HG03469 (cell line): ENCODE measurements at regions not wholly inside any gene's neighbourhood (a gene's known extent, or its start where the extent isn't known, plus 50 kb on each side); places are given as distances from the start of the nearest gene placed in this dataset.
"Not testable (repeated sequence)": the region's sequence is repeated elsewhere in the genome, so short reads cannot be mapped to it uniquely, and the experiment has no call there.

ENCODE experiments used
- ATAC-seq: cut with Tn5 transposase; IDR thresholded peaks from one replicate; pipeline ENCODE4 v1.9.1; 2021; ENCODE audit warnings: mild to moderate bottlenecking, moderate library complexity, moderate number of reproducible peaks; ENCODE audit not compliant: unreplicated experiment

GRCh38 chr7:125848157-125848556 is 918.5 kb upstream of the POT1 start:
- no peak for ATAC-seq

DNA sequence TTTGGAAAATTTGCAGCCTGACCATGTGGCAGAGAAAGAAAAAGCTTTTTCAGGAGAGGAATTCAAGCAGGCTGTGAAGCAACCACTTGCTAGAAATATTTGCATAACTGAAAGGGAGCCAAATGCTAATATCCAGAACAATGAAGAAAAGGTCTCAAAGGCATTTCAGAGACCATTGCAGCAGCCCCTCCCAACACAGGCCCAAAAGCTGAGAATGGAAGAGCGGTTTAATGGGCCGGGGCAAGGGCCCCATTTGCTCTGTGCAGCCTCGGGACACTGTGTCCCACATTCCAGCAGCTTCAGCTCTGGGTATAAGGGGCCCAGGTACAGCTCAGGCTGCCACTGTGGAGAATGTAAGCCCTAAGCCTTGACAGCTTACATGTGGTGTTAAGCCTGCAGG is 918.1 kb upstream of the POT1 start:
- ATAC-seq, result no peak

DNA sequence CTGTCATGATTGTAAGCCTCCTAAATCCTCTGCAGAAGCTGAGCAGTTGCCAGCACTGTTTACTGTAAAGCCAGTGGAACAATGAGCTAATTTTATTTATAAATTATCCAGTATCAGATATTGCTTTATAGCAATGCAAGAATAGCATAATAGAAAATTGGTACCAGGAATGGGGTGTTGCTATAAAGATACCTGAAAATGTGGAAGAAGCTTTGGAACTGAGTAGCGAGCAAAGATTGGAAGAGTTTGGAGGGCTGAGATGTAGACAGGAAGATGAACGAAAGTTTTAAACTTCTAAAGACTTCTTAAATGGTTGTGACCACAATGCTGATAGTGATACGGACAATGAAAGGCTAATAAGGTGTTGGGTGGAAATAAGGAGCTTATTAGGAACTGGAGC is 917.4 kb upstream of the POT1 start:
- no peak for ATAC-seq

GRCh38 chr7:125845686-125846085 is 916.1 kb upstream of the POT1 start:
- no peak for ATAC-seq

DNA sequence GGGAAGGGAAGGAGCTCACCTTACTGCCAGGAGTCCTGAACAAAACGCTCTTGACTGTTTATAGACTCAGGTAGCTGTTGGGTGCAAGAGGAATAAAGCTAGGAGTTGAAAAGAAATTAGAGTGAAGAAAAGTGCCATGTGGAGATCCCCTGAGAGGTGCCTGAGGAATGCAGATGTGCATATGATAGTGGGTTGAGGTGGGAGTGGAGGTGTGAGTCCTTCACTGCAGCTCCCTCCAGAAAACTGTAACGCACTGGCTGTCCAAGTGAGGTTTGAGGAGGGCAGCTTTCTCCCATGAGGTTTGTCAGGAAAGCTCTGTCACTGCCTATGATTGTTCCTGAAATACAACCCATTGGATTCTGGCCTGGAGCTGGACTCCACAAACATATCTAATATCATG is 904.8 kb upstream of the POT1 start:
- ATAC-seq, result no peak

DNA sequence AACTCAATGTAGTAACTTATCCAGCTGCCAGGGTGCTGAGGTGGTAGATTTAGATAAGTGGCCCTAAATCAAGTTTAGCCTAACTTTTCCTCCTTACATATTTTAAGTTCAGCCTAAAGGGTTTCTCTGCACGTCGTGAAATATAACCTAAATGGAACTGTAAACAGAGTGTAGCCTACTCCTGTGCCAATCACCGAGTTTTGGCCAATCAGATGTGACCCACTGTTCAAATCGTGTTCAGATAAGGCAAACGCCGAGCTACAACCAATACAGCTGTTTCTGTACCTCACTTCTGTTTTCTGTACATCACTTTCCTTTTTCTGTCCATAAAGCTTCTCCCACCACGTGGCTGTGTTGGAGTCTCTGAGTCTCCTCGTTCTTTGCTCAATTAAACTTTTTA is 904.2 kb upstream of the POT1 start:
- ATAC-seq, result no peak

DNA sequence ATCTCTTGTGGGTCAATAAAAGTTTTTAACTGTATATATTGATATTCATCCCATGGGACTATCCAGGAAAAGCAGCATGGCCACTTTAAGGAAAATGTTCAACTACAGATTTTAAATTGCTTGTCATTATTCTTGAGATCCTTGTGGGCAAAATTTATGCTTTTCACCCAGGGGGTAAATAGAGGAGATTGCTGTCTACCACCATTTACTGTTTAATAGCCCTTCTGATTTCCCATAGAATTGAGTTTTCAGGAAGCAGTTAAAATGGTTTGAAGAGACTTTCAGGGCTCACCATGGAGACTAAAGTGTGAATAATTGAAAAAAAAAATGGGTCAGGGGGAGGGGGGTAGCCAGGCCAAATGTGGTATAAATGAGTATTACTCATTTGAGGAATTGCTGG is 901.1 kb upstream of the POT1 start:
- no peak for ATAC-seq

DNA sequence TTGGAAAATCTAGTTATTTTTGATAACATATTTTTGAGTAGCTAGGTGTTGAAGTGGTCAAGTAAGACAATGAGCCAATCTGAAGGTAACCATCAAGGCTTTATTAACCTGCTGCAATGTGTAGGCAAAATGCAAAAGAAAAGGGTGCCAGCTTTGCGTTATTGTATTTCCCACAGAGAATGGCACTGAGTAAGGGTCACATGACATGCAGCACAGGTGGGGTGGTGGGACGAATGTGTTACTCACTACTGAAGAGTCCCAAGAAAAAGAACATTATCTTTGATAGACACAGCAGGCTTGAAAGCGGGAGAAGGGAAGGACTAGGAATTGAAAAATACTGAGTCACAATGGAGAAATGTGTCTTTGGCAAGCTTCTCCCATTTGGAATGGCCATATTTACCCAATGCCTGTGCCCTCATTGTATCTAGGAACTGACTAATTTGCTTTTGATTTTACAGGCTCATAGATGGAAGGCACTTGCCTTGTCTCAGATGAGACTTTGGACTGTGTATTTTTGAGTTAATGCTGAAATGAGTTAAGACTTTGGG is 898.6 kb upstream of the POT1 start:
- no peak for ATAC-seq

DNA sequence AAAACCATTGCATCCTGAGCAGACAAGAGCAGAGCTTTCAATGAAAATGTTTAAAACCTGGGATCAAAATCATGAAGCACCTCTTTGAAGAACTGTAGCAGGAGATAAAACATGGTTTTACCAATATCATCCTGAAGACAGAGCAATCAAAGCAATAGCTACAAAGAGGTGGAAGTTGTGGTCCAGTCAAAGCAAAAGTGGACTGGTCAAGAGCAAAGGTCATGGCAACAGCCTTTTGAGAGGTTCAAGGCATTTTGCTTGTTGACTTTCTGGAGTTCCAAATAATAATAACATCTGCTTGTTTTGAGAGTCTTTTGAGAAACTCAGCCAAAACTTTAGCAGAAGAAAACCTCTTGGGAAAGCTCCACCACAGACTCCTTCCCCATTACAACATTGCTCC is 893.9 kb upstream of the POT1 start:
- no peak for ATAC-seq

DNA sequence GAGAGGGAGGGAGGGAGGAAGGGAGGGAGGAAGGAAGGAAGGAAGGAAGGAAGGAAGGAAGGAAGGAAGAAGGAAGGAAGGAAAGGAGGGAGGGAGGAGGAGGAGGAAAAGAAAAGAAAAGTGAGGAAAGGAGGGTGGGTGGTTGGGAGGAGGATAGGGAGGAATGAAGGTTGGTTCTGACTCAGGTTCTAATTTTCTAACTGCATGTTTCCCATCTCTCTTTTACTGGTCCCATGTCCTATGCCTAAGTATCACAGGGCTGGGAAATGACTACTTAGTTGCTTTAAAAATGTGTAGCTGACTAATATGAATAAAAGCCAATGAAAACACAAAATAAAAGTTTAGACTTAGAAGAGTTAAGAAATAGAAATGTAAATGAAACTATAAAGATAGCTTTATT is 890.9 kb upstream of the POT1 start:
- no peak for ATAC-seq

DNA sequence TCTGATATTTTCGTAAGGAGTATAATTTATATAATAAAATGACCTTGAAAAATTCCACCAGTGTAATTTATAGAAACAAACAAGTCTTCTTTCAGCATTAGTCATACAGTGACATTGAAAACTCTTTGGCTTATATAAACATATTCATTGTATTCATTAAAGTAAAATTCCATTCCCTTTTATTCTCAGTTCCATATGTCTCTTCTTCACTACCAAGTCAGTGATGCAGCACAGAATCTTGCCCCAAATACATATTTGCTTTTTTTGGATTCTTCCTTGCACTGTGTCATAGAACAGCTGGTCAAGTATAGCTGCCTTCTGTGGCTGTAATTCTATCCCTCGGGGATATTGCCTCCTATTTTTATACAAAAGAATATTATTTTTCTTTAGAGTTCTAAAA is 884.5 kb upstream of the POT1 start:
- ATAC-seq, result no peak

- ATAC-seq, result not testable (repeated sequence)
Measured at GRCh38 chr7:125806491-125806890, 876.9 kb upstream of the POT1 start.

DNA sequence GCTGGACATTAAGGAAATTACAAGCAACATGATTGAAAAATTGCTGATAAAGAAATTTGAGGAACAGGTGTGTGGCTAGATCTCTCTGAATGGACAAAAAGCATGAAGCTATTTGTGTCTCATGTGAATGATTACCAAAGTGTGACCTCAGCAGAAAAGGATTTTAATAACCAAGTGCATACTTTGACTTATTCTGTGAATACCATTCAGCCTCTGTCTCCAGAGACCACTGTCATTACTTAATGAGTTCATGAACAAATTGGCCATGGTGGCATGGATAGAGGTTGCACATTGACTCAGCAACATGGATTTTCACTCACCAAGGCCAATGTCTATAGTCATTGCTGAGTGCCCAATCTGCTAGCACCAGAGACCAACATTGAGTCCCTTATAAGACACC is 874.6 kb upstream of the POT1 start:
- ATAC-seq, result no peak

DNA sequence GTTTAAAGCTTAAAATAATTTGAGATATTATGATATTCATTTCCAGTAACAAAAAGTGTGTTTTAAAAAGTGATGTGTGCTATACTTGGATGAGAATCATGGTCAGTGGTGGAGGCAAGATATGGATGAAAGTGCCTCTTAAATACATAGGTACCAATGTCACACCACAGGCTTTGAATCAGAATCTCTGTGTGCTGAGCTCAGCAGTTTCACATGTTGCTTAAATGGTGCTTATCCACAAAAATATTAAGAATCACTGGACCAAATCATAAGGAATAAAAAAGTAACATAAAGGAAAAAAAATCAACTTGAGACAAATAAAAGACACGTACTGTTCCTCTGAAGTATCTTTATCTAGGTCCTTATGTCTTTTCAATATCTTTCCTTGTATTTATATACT is 850.5 kb upstream of the POT1 start:
- ATAC-seq, result no peak

DNA sequence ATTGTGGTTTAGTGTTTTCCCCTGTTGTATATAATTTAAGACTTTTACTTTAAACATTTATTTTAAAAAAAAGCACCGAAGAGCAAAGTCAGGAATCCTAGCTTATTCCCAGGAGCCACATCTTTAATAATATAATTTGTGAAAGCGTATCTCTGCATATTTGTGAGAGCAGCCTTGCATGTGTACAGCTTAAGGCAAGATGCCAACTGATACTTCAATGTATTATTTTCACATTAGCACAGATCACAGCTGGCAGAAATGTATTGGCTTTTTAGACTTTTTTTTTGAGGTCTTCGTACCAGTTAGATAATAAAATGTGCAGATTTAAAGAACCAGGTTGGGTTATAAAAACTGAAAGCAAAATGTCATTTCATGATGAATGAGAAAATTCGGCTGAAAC is 845.7 kb upstream of the POT1 start:
- no peak for ATAC-seq

DNA sequence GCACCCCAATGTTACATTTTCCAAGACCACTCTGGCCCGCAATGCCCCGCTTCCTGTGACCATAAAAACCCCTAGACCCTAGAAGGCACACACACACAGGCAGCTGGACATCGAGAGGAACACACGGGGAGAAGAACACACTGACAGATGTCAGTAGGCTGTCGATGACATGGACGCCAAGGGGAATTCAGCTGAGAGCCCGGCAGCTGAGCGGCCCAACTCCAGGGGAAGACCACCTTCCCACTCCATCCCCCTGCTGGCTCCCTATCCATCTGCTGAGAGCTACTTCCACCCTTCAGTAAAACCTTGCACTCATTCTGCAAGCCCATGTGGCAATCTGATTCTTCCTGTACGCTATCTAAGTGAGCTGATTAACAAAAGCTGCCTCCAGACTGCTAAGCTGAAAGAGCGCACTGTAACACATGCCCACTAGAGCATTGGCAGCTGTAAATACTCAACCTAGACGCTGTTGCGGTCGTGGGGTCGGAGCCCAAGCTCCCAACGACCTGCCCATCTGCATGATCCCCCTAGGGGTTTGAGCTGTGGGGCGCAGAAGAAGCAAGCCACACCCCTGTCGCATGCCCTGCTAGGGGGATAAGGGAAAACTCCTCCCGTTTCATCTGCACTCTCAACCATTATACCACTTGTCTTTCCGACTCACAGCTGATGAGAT is 843.6 kb upstream of the POT1 start:
- ATAC-seq, result no peak

- ATAC-seq, result no peak
Measured at GRCh38 chr7:125747966-125748365, 818.3 kb upstream of the POT1 start.

DNA sequence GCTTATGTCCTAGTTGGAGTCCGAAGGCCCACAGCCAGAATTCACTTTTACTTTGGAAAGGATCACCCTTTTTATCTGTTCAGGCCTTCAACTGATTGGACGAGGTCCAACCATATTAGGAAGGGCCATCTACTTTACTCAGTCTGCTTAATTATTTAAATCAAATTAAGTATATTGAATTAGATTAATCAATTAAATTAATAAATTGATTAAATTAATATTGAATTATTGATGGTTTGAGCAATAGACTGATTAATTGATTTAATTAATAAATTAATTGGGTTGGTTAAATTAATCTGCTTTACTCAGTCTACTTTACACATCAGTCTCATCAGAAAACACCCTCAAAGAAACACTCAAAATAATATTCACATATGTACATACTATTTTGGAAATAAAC is 816.9 kb upstream of the POT1 start:
- ATAC-seq, result no peak

DNA sequence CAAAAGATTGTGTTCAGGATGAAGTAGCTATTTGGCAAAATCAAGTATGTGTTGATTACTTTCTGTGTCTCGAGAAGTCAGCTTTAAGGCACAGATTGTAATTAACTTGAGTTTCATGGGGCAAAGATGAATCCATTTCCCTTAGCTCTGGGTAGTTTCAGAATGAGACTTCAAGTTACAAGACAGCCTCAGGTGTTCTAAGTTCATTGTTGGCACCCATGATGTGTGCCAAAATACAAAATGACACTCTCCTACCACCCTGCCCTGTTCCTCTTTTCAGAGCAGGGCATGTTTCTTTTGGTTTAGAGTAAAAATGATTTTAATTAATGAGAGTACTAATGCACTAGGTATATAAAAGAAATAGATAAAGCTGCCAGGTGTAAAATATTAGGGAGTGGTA is 797.6 kb upstream of the POT1 start:
- no peak for ATAC-seq

DNA sequence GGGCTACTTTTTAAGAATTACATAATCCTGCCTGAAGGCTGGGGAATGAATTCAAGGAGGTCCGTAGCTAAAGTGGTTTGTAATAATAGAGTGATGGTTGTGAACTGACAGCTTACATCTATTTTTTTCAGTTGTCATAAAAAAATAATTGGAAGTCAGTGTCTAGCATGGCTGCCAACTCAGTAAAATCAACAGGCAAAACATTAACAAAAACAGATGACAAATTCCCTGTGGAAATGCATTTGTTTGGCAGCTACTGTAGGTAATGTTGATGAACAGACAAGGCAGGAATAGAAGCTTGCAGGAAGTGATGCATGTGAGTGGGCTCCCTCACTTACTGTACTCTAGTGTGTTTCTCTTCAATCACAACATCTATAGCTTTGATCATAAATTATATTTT is 766.0 kb upstream of the POT1 start:
- no peak for ATAC-seq

DNA sequence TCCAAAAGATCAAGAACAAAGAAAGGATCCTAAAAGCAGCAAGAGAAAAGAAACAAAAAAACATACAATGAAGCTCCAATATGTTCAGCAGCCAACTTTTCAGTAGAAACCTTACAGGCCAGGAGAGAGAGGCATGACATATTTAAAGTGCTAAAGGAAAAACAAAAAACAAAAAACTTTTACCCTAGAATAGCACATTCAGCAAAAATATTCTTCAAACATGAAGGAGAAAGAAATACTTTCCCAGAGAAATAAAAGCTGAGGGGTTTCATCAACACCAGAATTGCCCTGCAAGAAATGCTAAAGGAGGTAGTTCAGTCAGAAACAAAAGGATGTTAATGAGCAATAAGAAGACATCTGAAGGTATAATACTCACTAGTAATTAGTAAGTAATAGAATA is 753.5 kb upstream of the POT1 start:
- no peak for ATAC-seq

DNA sequence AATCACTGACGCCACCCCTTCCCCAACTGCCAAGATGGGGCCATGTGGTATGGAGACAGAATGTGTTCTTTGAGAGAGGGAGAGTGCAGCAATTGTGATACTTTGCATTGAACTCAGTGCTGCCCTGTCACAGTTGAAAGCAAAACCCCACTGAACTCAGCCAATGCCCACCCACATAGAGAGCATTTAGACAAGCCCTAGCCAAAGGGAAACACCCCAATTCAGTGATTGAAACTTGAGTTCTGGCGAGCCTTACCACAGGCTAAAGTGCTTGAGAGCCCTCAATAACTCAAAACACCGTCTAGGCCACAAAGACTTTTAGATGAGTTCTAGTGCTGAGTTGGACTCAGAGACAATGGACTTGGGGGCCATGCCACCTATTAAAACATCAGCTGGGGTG is 751.9 kb upstream of the POT1 start:
- no peak for ATAC-seq

DNA sequence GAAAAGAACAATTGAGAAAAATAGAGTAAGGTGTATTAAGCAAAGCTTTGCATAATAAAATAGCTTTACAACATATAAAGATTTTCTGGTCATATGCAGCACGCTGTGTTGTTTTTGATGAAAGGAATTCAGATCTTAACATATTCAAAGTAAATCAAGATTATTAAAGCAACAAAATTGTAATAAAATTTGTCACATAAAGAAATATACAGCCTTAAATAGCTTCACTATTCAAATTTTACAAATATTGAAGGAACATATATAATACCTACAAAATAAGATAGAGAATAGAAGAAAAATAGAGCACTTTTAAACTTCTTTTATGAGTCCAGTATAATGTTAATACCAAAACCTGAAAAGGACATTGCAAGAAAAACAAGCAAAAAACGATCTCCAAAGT is 749.1 kb upstream of the POT1 start:
- no peak for ATAC-seq
